Activated naive CD4-positive, alpha-beta T cell treated with anti-CD3 and anti-CD28 coated beads for 36 hours (primary cell): ENCODE measurements at regions not wholly inside any gene's neighbourhood (a gene's known extent, or its start where the extent isn't known, plus 50 kb on each side); places are given as distances from the start of the nearest gene placed in this dataset.

Source experiments
- CTCF ChIA-PET: fragments of 350-600 bp; sonication (Branson Sonifier 250); formaldehyde crosslinking; loops from one replicate; lab custom pipeline; 2021; ENCODE audit warnings: antibody characterized with exemption; lab: Charles Lee
- DNase-seq: peaks from one replicate; pipeline ENCODE4 v3.0.0-alpha.2; 2020
- H3K27ac Mint-ChIP-seq: one replicate; pipeline ENCODE4 v1.8.0; 2021; ENCODE audit warnings: mild to moderate bottlenecking, mixed read lengths
- H3K27me3 Mint-ChIP-seq: one replicate; pipeline ENCODE4 v1.8.0; 2021; ENCODE audit warnings: low read depth, mixed read lengths
- H3K36me3 Mint-ChIP-seq: one replicate; pipeline ENCODE4 v1.8.0; 2021; ENCODE audit warnings: low read depth, mixed read lengths
- H3K4me1 Mint-ChIP-seq: one replicate; pipeline ENCODE4 v1.8.0; 2021; ENCODE audit warnings: low read depth, mixed read lengths
- H3K4me3 Mint-ChIP-seq: one replicate; pipeline ENCODE4 v1.8.0; 2021; ENCODE audit warnings: mild to moderate bottlenecking, moderate library complexity, mixed read lengths
- H3K9me3 Mint-ChIP-seq: one replicate; pipeline ENCODE4 v1.8.0; 2021; ENCODE audit warnings: mixed read lengths
- intact Hi-C: fragments of 100-400 bp; cut with micrococcal nuclease; formaldehyde crosslinking; loops from one replicate; pipeline ENCODE4 v1.15.1; 2023

DNA sequence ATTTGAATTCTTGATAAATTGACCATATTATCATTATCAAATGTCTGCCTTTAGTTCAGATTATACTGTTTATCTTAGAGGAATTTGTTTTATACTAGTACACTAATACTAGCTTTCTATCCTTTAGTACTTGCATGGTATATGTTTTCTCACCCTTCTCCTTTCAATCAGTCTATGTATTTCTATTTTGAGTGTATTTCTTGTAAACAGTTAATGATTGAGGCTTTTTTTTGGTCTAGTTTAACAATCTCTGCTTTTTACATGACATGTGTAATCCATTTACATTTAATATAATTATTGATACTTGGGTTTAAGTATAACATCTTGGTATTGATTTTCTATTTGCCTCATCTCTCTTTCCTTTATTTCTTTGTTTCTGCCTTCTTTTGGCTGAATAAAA lies 224.9 kb downstream of the CENPF start:
- H3K27ac Mint-ChIP-seq: no peak overlapping the region
- no peak overlapping the region for H3K4me3 Mint-ChIP-seq
- no peak for DNase-seq
- peaks cover 4% of the 10 kb centered on the region for H3K27me3 Mint-ChIP-seq
- H3K36me3 Mint-ChIP-seq: no peaks in the 10 kb centered on the region
- peaks cover 8% of the 10 kb centered on the region for H3K9me3 Mint-ChIP-seq
- no peaks in the 10 kb centered on the region for H3K4me1 Mint-ChIP-seq
- CTCF ChIA-PET: no interaction called here
- intact Hi-C loops: no loop called here

- Mint-ChIP-seq H3K4me3 (no peak overlapping the region), H3K4me1 (no peaks in the 10 kb centered on the region), H3K9me3 (peaks cover 8% of the 10 kb centered on the region), H3K27ac (no peak overlapping the region), H3K36me3 (no peaks in the 10 kb centered on the region), H3K27me3 (peaks cover 4% of the 10 kb centered on the region)
- intact Hi-C loops: loop anchor here (10.0 kb wide), 1 partner anchor 206 kb away; no protein-coding TSS in a partner anchor
- DNase-seq: no peak
- CTCF ChIA-PET: no interaction called here
These were observed 227.9 kb downstream of the CENPF start for GRCh38 chr1:214830941-214831340.

- DNase-seq: no peak
- intact Hi-C loops: loop anchor here (10.0 kb wide), 1 partner anchor 207 kb away; no protein-coding TSS in a partner anchor
- Mint-ChIP-seq H3K27me3 (peaks cover 4% of the 10 kb centered on the region), H3K9me3 (peaks cover 8% of the 10 kb centered on the region), H3K4me1 (no peaks in the 10 kb centered on the region), H3K4me3 (no peak overlapping the region), H3K36me3 (no peaks in the 10 kb centered on the region), H3K27ac (no peak overlapping the region)
- CTCF ChIA-PET: no interaction called here
These were observed 229.0 kb downstream of the CENPF start for GRCh38 chr1:214831956-214832355.

DNA sequence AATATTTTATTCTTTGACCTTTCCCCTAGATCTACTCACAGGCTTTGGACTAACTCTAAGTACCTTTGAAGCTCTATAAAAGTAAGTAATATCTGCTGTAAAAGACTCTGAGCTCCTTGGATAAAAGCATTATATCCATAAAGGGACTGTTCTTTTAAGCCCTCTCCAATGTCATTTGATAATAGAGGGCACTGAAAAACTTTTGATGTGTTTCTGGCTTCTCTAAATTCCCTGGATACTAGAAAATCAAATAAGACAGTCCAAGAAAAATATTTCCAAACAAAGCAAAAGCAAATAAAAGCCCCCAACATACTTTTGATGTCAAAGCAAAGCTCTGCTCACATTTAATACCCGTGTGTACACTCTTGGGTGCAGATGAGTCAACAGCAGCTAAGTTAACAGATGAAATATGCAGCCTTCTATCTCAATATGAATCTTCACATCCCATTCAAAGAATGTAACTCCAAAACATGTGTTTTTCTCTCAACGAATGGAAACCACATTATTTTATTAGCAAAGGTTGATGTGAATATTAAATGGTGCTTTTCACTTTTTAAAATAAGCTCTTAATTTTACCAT lies 230.3 kb downstream of the CENPF start:
- Mint-ChIP-seq H3K27me3 (peaks cover 4% of the 10 kb centered on the region), H3K4me1 (no peaks in the 10 kb centered on the region), H3K27ac (no peak overlapping the region), H3K4me3 (no peak overlapping the region), H3K9me3 (peaks cover 3% of the 10 kb centered on the region), H3K36me3 (no peaks in the 10 kb centered on the region)
- no peak for DNase-seq
- CTCF ChIA-PET: no interaction called here
- intact Hi-C loops: loop anchor here (10.0 kb wide), 1 partner anchor 208 kb away; no protein-coding TSS in a partner anchor

GRCh38 chr1:214837376-214837775 lies 234.4 kb downstream of the CENPF start:
- no peak overlapping the region for H3K27ac Mint-ChIP-seq
- H3K4me3 Mint-ChIP-seq: no peak overlapping the region
- peaks cover 4% of the 10 kb centered on the region for H3K27me3 Mint-ChIP-seq
- no peak for DNase-seq
- H3K9me3 Mint-ChIP-seq: no peaks in the 10 kb centered on the region
- CTCF ChIA-PET: no interaction called here
- intact Hi-C loops: loop anchor here (10.0 kb wide), 1 partner anchor 213 kb away; no protein-coding TSS in a partner anchor
- H3K36me3 Mint-ChIP-seq: no peaks in the 10 kb centered on the region
- H3K4me1 Mint-ChIP-seq: no peaks in the 10 kb centered on the region

DNA sequence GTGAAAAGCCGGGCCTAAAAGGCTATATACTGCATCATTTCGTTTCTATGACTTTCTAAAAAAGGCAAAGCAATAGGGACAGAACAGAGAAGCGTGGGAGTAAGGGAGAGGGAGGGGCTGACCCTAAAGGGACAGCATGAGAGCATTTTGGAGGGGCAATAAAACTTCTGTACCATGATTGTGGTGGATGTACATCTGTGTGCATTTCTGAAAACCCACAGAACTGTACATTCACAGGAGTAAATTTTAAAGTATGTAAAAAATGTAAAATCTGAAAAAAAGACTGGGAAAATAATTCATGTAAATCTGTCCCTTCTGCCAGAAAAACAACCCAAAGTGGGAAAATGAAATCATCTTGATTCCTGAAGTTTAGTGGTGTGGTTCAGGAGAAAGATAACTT lies 235.4 kb downstream of the CENPF start:
- no peaks in the 10 kb centered on the region for H3K4me1 Mint-ChIP-seq
- DNase-seq: no peak
- H3K9me3 Mint-ChIP-seq: no peaks in the 10 kb centered on the region
- H3K36me3 Mint-ChIP-seq: no peaks in the 10 kb centered on the region
- no peak overlapping the region for H3K27ac Mint-ChIP-seq
- CTCF ChIA-PET: no interaction called here
- intact Hi-C loops: loop anchor here (10.0 kb wide), 1 partner anchor 214 kb away; no protein-coding TSS in a partner anchor
- peaks cover 7% of the 10 kb centered on the region for H3K27me3 Mint-ChIP-seq
- H3K4me3 Mint-ChIP-seq: no peak overlapping the region

DNA sequence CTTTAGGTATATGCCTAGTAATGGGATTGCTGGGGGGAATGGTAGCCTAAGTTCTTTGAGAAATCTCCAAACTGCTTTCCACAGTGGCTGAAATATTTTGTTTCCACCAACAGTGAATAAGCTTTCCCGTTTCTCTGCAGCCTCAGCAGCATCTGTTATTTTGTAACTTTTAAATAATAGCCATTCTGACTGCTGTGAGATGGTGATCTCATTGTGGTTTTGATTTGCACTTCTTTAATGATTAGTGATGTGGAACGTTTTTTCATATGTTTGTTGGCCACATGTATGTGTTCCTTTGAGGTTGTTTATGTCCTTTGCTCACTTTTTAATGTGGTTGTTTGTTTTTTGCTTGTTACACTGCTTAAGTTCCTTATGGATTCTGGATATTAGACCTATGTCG lies 237.4 kb downstream of the CENPF start:
- Mint-ChIP-seq H3K36me3 (no peaks in the 10 kb centered on the region), H3K27ac (no peak overlapping the region), H3K4me1 (no peaks in the 10 kb centered on the region), H3K4me3 (no peak overlapping the region), H3K9me3 (no peaks in the 10 kb centered on the region), H3K27me3 (peaks cover 13% of the 10 kb centered on the region)
- CTCF ChIA-PET: no interaction called here
- intact Hi-C loops: no loop called here
- DNase-seq: no peak

DNA sequence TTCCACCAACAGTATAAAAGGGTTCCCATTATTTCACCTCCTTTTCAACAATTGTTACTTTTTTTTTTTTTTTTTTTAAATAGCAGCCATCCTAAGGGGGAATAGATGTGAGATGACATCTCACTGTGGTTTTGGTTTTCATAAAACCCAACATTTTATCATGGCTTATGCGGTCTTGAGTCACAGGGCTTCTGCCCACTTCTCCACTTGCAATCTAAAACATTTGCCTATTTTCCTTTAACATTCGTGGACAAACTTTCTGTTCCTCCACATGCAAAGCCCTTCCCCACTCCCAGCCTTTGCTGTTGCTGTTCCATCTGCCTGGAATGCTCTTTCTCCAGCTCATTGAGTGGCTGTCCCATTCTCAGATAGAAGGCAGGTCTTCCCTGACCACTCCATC lies 239.7 kb upstream of the KCNK2 start:
- H3K4me3 Mint-ChIP-seq: no peak overlapping the region

GRCh38 chr1:214843281-214843680 lies 239.3 kb upstream of the KCNK2 start:
- no peaks in the 10 kb centered on the region for H3K9me3 Mint-ChIP-seq
- DNase-seq: no peak
- no peak overlapping the region for H3K4me3 Mint-ChIP-seq
- no peaks in the 10 kb centered on the region for H3K4me1 Mint-ChIP-seq
- H3K36me3 Mint-ChIP-seq: no peaks in the 10 kb centered on the region
- H3K27me3 Mint-ChIP-seq: peaks cover 17% of the 10 kb centered on the region
- H3K27ac Mint-ChIP-seq: no peak overlapping the region
- intact Hi-C loops: no loop called here
- CTCF ChIA-PET: no interaction called here

More for the DNA sequence above, 239.7 kb upstream of the KCNK2 start:
- no peaks in the 10 kb centered on the region for H3K4me1 Mint-ChIP-seq
- H3K36me3 Mint-ChIP-seq: no peaks in the 10 kb centered on the region
- CTCF ChIA-PET: no interaction called here
- DNase-seq: no peak
- no peaks in the 10 kb centered on the region for H3K9me3 Mint-ChIP-seq
- no peak overlapping the region for H3K27ac Mint-ChIP-seq
- peaks cover 17% of the 10 kb centered on the region for H3K27me3 Mint-ChIP-seq
- intact Hi-C loops: no loop called here

DNA sequence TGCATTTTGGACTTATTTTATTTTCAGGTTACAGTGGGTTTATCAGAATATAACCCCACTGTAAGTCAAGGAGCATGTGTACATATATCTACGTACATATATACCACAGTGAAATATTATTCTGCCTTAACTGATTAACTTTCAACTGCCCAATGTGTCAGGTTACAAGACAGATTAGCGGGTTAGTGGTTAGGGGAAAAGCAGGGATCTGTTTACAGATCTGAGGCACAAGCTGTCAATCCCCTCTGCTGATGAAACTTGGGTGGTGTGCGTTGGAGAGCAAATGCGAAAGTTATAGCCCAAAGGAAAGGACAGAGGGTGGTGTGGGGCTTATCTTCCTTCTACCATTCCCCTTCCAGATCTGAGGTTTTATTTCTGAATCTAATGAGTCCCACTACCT lies 238.2 kb upstream of the KCNK2 start:
- no peaks in the 10 kb centered on the region for H3K36me3 Mint-ChIP-seq
- CTCF ChIA-PET: no interaction called here
- H3K4me3 Mint-ChIP-seq: no peak overlapping the region
- H3K4me1 Mint-ChIP-seq: no peaks in the 10 kb centered on the region
- DNase-seq: no peak
- no peak overlapping the region for H3K27ac Mint-ChIP-seq
- intact Hi-C loops: no loop called here
- H3K9me3 Mint-ChIP-seq: no peaks in the 10 kb centered on the region
- peaks cover 17% of the 10 kb centered on the region for H3K27me3 Mint-ChIP-seq

GRCh38 chr1:214846276-214846675 lies 236.3 kb upstream of the KCNK2 start:
- Mint-ChIP-seq H3K27ac (no peak overlapping the region), H3K9me3 (peaks cover 5% of the 10 kb centered on the region), H3K4me3 (no peak overlapping the region), H3K4me1 (no peaks in the 10 kb centered on the region), H3K27me3 (peaks cover 17% of the 10 kb centered on the region), H3K36me3 (no peaks in the 10 kb centered on the region)
- CTCF ChIA-PET: no interaction called here
- no peak for DNase-seq
- intact Hi-C loops: no loop called here

DNA sequence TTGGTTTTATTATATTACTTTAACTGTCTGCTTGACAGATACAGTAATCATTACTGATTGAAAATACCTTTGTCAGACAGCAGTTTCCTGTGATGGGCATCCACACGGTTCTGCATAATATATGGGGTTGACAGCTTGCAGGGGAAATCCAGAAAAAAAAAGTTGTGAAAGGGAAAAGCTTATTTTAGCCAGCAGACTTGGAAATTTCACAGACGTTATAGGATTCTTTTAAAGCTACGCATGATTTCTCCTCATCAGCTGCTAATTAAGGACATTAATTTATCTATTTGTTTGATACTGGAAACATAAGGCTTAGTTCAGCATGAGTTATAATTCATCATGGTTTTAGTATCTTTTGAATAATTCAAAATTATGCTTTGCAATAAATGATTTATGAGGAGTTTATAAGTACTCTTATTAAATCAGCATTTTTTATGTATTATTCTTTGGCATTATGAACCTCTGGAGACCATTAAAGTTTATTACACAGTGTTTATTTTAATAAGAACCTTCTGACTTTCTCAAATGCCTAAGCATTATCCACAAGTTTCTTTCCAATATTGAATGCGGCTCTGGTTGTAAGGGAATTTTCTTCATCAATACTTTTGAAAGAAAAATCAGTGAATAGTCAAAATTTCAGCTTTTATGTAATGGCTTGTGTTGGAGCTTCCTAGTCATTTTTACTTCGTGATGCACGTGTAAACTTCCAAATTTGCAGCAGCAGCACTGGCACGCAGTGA lies 235.3 kb upstream of the KCNK2 start:
- H3K27me3 Mint-ChIP-seq: peaks cover 15% of the 10 kb centered on the region
- peaks cover 5% of the 10 kb centered on the region for H3K9me3 Mint-ChIP-seq
- H3K4me1 Mint-ChIP-seq: no peaks in the 10 kb centered on the region
- H3K27ac Mint-ChIP-seq: no peak overlapping the region
- no peaks in the 10 kb centered on the region for H3K36me3 Mint-ChIP-seq
- H3K4me3 Mint-ChIP-seq: no peak overlapping the region
- CTCF ChIA-PET: no interaction called here
- DNase-seq: no peak
- intact Hi-C loops: no loop called here

DNA sequence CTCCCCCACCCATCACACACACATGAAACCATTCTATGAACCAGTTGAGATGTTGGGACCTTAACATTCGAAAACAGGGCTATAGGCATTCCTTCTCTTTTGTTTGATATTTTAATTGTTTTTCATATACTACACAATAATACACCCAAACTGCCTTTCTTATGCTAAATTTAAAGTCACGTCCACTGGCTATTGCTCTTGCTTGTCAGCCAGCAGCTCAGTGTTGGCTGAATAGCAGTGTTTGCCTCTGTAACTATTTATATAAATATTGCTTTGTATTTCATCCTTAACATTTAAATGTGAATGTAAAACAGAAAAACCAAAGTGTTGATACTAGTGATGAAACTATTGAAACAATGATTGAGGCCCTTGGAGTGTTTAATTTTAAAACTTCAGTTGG lies 234.4 kb upstream of the KCNK2 start:
- Mint-ChIP-seq H3K36me3 (no peaks in the 10 kb centered on the region), H3K4me3 (no peak overlapping the region), H3K9me3 (peaks cover 5% of the 10 kb centered on the region), H3K4me1 (no peaks in the 10 kb centered on the region), H3K27ac (no peak overlapping the region), H3K27me3 (peaks cover 13% of the 10 kb centered on the region)
- CTCF ChIA-PET: no interaction called here
- no peak for DNase-seq
- intact Hi-C loops: no loop called here
